Astrocyte (in vitro differentiated cells and primary cell): ENCODE measurements at regions not wholly inside any gene's neighbourhood (a gene's known extent, or its start where the extent isn't known, plus 50 kb on each side); places are given as distances from the start of the nearest gene placed in this dataset.

Source experiments
- CTCF ChIP-seq: IDR thresholded peaks from 2 replicates; pipeline ENCODE4 v1.5.1; 2011; ENCODE audit warnings: low read depth, mild to moderate bottlenecking, inconsistent platforms, low read length, moderate library complexity; ENCODE audit not compliant: insufficient read depth
- EZH2 ChIP-seq: IDR thresholded peaks from 2 replicates; pipeline ENCODE4 v1.6.1; 2012; ENCODE audit warnings: mild to moderate bottlenecking, low read length, inconsistent platforms; ENCODE audit not compliant: insufficient read depth

GRCh38 chr3:81931265-81932251 lies 170.1 kb upstream of the GBE1 start:
- TF ChIP-seq CTCF (no peak), EZH2 (no peak)
